DND-41 (cell line): ENCODE measurements at regions not wholly inside any gene's neighbourhood (a gene's known extent, or its start where the extent isn't known, plus 50 kb on each side); places are given as distances from the start of the nearest gene placed in this dataset.
"Not testable (repeated sequence)": the region's sequence is repeated elsewhere in the genome, so short reads cannot be mapped to it uniquely, and the experiment has no call there.

Experiments used
- ATAC-seq: fragments of 200-7000 bp; cut with Tn5 transposase; 3 replicates; pipeline ENCODE4 v1.9.1; 2021; ENCODE audit warnings: low read depth; ENCODE audit not compliant: insufficient read depth
- DNase-seq: peaks from one replicate; pipeline ENCODE4 v3.0.0-alpha.2; 2020
- H2AFZ ChIP-seq: 2 replicates; pipeline ENCODE4 v1.6.0; 2012; ENCODE audit warnings: low read depth, low read length
- H3K27ac ChIP-seq: 2 replicates; pipeline ENCODE4 v1.5.1; 2012; ENCODE audit warnings: low read length, inconsistent platforms
- H3K27me3 ChIP-seq: fragments of 200-600 bp; sonication (generic); 2 replicates; pipeline ENCODE4 v1.6.0; 2012; ENCODE audit warnings: low read length, mild to moderate bottlenecking, inconsistent platforms; ENCODE audit not compliant: insufficient read depth, poor library complexity
- H3K36me3 ChIP-seq: 2 replicates; pipeline ENCODE4 v1.5.1; 2012; ENCODE audit warnings: low read length, inconsistent platforms; ENCODE audit not compliant: insufficient read depth
- H3K4me1 ChIP-seq: 2 replicates; pipeline ENCODE4 v1.5.1; 2012; ENCODE audit warnings: mild to moderate bottlenecking, low read length; ENCODE audit not compliant: insufficient read depth
- H3K4me2 ChIP-seq: 2 replicates; pipeline ENCODE4 v1.6.0; 2012; ENCODE audit warnings: mild to moderate bottlenecking, moderate library complexity, low read length, inconsistent platforms; ENCODE audit not compliant: insufficient read depth
- H3K4me3 ChIP-seq, 2 experiments: fragments of 200-600 bp in 1 of 2; shearing (Covaris generic) in 1 of 2; 2 replicates each; pipeline ENCODE4 v1.5.1; 2012 to 2016; ENCODE audit warnings: inconsistent platforms in 2 of 2, low read length in 2 of 2, mild to moderate bottlenecking in 2 of 2, low read depth in 1 of 2, moderate library complexity in 1 of 2
- H3K79me2 ChIP-seq: 2 replicates; pipeline ENCODE4 v1.6.0; 2012; ENCODE audit warnings: low read length, inconsistent platforms; ENCODE audit not compliant: insufficient read depth
- H3K9ac ChIP-seq: 2 replicates; pipeline ENCODE4 v1.6.0; 2012; ENCODE audit warnings: low read depth, mild to moderate bottlenecking, inconsistent platforms, low read length, moderate library complexity
- H3K9me3 ChIP-seq: 2 replicates; pipeline ENCODE4 v1.5.1; 2012; ENCODE audit warnings: low read length, moderate library complexity, mild to moderate bottlenecking, inconsistent platforms; ENCODE audit not compliant: insufficient read depth, severe bottlenecking
- H4K20me1 ChIP-seq: 2 replicates; pipeline ENCODE4 v1.6.0; 2012; ENCODE audit warnings: low read length; ENCODE audit not compliant: insufficient read depth
- CTCF ChIP-seq: IDR thresholded peaks from 2 replicates; pipeline ENCODE4 v1.5.1; 2012; ENCODE audit warnings: borderline replicate concordance, low read length, moderate library complexity, mild to moderate bottlenecking; ENCODE audit not compliant: poor library complexity, severe bottlenecking; ENCODE audit errors: extremely low read depth
- EZH2 ChIP-seq: IDR thresholded peaks from 3 replicates; pipeline ENCODE4 v1.6.1; 2012; ENCODE audit warnings: borderline replicate concordance, low read depth, mild to moderate bottlenecking, moderate library complexity, low read length, inconsistent platforms; ENCODE audit not compliant: severe bottlenecking

GRCh38 chr9:135190789-135191577, 103.5 kb downstream of the OLFM1 start:
- no peak overlapping the region for H3K4me2 ChIP-seq
- no peaks in the 10 kb centered on the region for H3K9me3 ChIP-seq
- DNase-seq, result no peak
- H3K4me1 ChIP-seq, result no peaks in the 10 kb centered on the region
- TF ChIP-seq EZH2, result no peak
- no peak for TF ChIP-seq CTCF
- no peak for ATAC-seq
- H2AFZ ChIP-seq, result no peak overlapping the region
- H3K79me2 ChIP-seq, result no peaks in the 10 kb centered on the region
- H3K9ac ChIP-seq, result no peak overlapping the region
- no peak overlapping the region for H3K4me3 ChIP-seq
- no peaks in the 10 kb centered on the region for H4K20me1 ChIP-seq
- H3K27ac ChIP-seq, result no peak overlapping the region
- no peaks in the 10 kb centered on the region for H3K27me3 ChIP-seq
- H3K36me3 ChIP-seq, result no peaks in the 10 kb centered on the region

GRCh38 chr9:135192686-135193085, 105.2 kb downstream of the OLFM1 start:
- TF ChIP-seq EZH2, result no peak
- no peak for TF ChIP-seq CTCF
- Histone ChIP-seq H3K9ac (no peak overlapping the region), H3K36me3 (no peaks in the 10 kb centered on the region), H2AFZ (no peak overlapping the region), H3K27me3 (no peaks in the 10 kb centered on the region), H3K9me3 (no peaks in the 10 kb centered on the region), H3K27ac (no peak overlapping the region), H3K4me2 (no peak overlapping the region), H3K4me1 (no peaks in the 10 kb centered on the region), H4K20me1 (no peaks in the 10 kb centered on the region), H3K4me3 (no peak overlapping the region), H3K79me2 (no peaks in the 10 kb centered on the region)
- ATAC-seq, result no peak
- no peak for DNase-seq

- H3K9ac ChIP-seq, H2AFZ ChIP-seq, ATAC-seq, H3K4me1 ChIP-seq, DNase-seq, H3K27ac ChIP-seq, H3K79me2 ChIP-seq, H4K20me1 ChIP-seq, H3K36me3 ChIP-seq, H3K9me3 ChIP-seq, H3K27me3 ChIP-seq, H3K4me2 ChIP-seq, H3K4me3 ChIP-seq: not testable (repeated sequence)
These were observed 108.5 kb downstream of the OLFM1 start for GRCh38 chr9:135195975-135196374.

- no peak for DNase-seq
- Histone ChIP-seq H3K27ac (no peak overlapping the region), H3K79me2 (no peaks in the 10 kb centered on the region), H3K4me3 (no peak overlapping the region), H3K9ac (no peak overlapping the region), H4K20me1 (no peaks in the 10 kb centered on the region), H3K36me3 (no peaks in the 10 kb centered on the region), H3K27me3 (no peaks in the 10 kb centered on the region), H3K4me1 (no peaks in the 10 kb centered on the region), H2AFZ (no peak overlapping the region), H3K4me2 (no peak overlapping the region), H3K9me3 (no peaks in the 10 kb centered on the region)
- ATAC-seq, result no peak
- TF ChIP-seq EZH2 (no peak), CTCF (no peak)
These were observed 109.0 kb downstream of the OLFM1 start for GRCh38 chr9:135196474-135196873.
